Adrenal gland (tissue), 9 donors: ENCODE measurements at regions not wholly inside any gene's neighbourhood (a gene's known extent, or its start where the extent isn't known, plus 50 kb on each side); places are given as distances from the start of the nearest gene placed in this dataset.

Experiments used
- DNase-seq, 7 donors: peaks; one replicate each; pipeline ENCODE4 v3.0.0-alpha.2; 2019 to 2020
- H3K27ac ChIP-seq, 5 donors: fragments of 200-600 bp; sonication (generic) in 4 of 5; 1 replicate in 3 of 5; 2 replicates in 2 of 5; pipeline versions ENCODE4 v1.5.1 to v1.8.0; 2016 to 2020; ENCODE audit warnings: mild to moderate bottlenecking in 1 of 5
- H3K27me3 ChIP-seq: fragments of 200-600 bp; 2 replicates; pipeline ENCODE4 v1.8.0; 2021
- H3K36me3 ChIP-seq, 2 donors: fragments of 200-600 bp; replicated peaks in 1 of 2; 1 replicate in 1 of 2; 2 replicates in 1 of 2; pipeline versions ENCODE4 v1.5.1 to v1.8.0; 2018 to 2022
- H3K4me1 ChIP-seq, 2 donors: fragments of 200-600 bp; replicated peaks in 1 of 2; 1 replicate in 1 of 2; 2 replicates in 1 of 2; pipeline versions ENCODE4 v1.5.1 to v1.8.0; 2018 to 2021
- H3K4me3 ChIP-seq, 4 donors: fragments of 200-600 bp; sonication (generic) in 3 of 4; one replicate each; pipeline ENCODE4 v1.5.1; 2016 to 2018
- H3K9me3 ChIP-seq, 3 donors: fragments of 200-600 bp; sonication (generic) in 1 of 3; replicated peaks in 1 of 3; 1 replicate in 2 of 3; 2 replicates in 1 of 3; pipeline versions ENCODE4 v1.5.1 to v1.8.0; 2016 to 2021
- CTCF ChIP-seq, 6 experiments: fragments of 450-650 bp in 4 of 6; fragments of 200-600 bp in 2 of 6; sonication (generic) in 1 of 6; IDR thresholded peaks; 1 replicate in 5 of 6; 2 replicates in 1 of 6; pipeline versions ENCODE4 v1.5.1 to v1.8.0; 2016 to 2021; ENCODE audit warnings: antibody characterized with exemption in 6 of 6, mild to moderate bottlenecking in 2 of 6, moderate library complexity in 1 of 6
- POLR2A ChIP-seq, 2 donors: fragments of 450-650 bp; IDR thresholded peaks; one replicate each; pipeline ENCODE4 v1.6.1; 2017; ENCODE audit warnings: antibody characterized with exemption in 2 of 2, mild to moderate bottlenecking in 2 of 2, moderate library complexity in 1 of 2
- WGBS, 4 donors: extraction: QIAGEN DNeasy Blood & Tissue Kit in 2 of 4; methylation state at CpG; one replicate each; pipeline versions ENCODE4 v1.1.5 to v1.1.7; 2013 to 2017; 5-methylcytosine and 5-hydroxymethylcytosine counted together
- intact Hi-C, 2 donors: fragments of 100-400 bp; cut with DNase I; formaldehyde crosslinking; loops; one replicate each; pipeline versions ENCODE4 v1.14.1 to v1.15.0; 2022 to 2023
- donor health status: healthy with polysubstance abuse.
- donor health status: Bipolar disorder and iron deficiency.
- donor health status: DM: yes; HTN: yes; CAD: no.
- donor health status: DM: no; HTN: no; CAD: no.
- donor health status: DM: no; HTN: no; CAD: no.

- TF ChIP-seq POLR2A (IDR thresholded peaks at IDR 0.05) (no peak), CTCF (IDR thresholded peaks at IDR 0.05) (no peak)
- 86 to 94% (median 91%) methylated on average over 3 of the region's 3 CpGs for WGBS, 4 donors
These were observed 75.3 kb upstream of the TGFBR2 start for GRCh38 chr3:30531017-30531570.

GRCh38 chr3:30535525-30535924 is 70.9 kb upstream of the TGFBR2 start:
- no peak for DNase-seq
- no peaks in the 10 kb centered on the region for H3K27me3 ChIP-seq
- H3K27ac ChIP-seq: no peak overlapping the region
- intact Hi-C loops: no loop called here
- no peak for TF ChIP-seq CTCF (IDR thresholded peaks at IDR 0.05)
- no peak for TF ChIP-seq POLR2A (IDR thresholded peaks at IDR 0.05)
- no peak overlapping the region for H3K4me3 ChIP-seq
- 63 to 80% (median 63%) methylated on average over 1 of the region's 1 CpG for WGBS, 4 donors
- no peaks in the 10 kb centered on the region for H3K36me3 ChIP-seq
- H3K9me3 ChIP-seq: no peaks in the 10 kb centered on the region
- no peaks in the 10 kb centered on the region for H3K4me1 ChIP-seq

More at GRCh38 chr3:30531017-30531570, 75.3 kb upstream of the TGFBR2 start:
- Histone ChIP-seq H3K4me3 (no peak overlapping the region), H3K27ac (no peak overlapping the region), H3K4me1 (no peaks in the 10 kb centered on the region), H3K36me3 (no peaks in the 10 kb centered on the region), H3K27me3 (no peaks in the 10 kb centered on the region), H3K9me3 (no peaks in the 10 kb centered on the region)
- intact Hi-C loops: no loop called here
- no peak for DNase-seq

GRCh38 chr3:30538791-30539190 is 67.6 kb upstream of the TGFBR2 start:
- H3K4me3 ChIP-seq: no peak overlapping the region
- H3K36me3 ChIP-seq: no peaks in the 10 kb centered on the region
- no peaks in the 10 kb centered on the region for H3K9me3 ChIP-seq
- TF ChIP-seq CTCF (IDR thresholded peaks at IDR 0.05): no peak
- no peak for TF ChIP-seq POLR2A (IDR thresholded peaks at IDR 0.05)
- WGBS, 4 donors: 76 to 90% (median 84%) methylated on average over 1 of the region's 1 CpG
- H3K4me1 ChIP-seq: no peaks in the 10 kb centered on the region
- no peak for DNase-seq
- no peaks in the 10 kb centered on the region for H3K27me3 ChIP-seq
- intact Hi-C loops: no loop called here
- H3K27ac ChIP-seq: no peak overlapping the region

- Histone ChIP-seq H3K9me3 (no peaks in the 10 kb centered on the region), H3K4me1 (no peaks in the 10 kb centered on the region), H3K27me3 (no peaks in the 10 kb centered on the region), H3K4me3 (no peak overlapping the region), H3K27ac (no peak overlapping the region), H3K36me3 (no peaks in the 10 kb centered on the region)
- intact Hi-C loops: no loop called here
- DNase-seq: no peak
- TF ChIP-seq POLR2A (IDR thresholded peaks at IDR 0.05) (no peak), CTCF (IDR thresholded peaks at IDR 0.05) (no peak)
- WGBS, 4 donors: 88 to 90% (median 90%) methylated on average over 4 of the region's 4 CpGs
These were observed 67.2 kb upstream of the TGFBR2 start for GRCh38 chr3:30539206-30539605.
